Activated effector memory CD4-positive, alpha-beta T cell treated with anti-CD3 and anti-CD28 coated beads, Interleukin-2, amount 50 U/mL, for 16 hours (primary cell): ENCODE measurements at regions not wholly inside any gene's neighbourhood (a gene's known extent, or its start where the extent isn't known, plus 50 kb on each side); places are given as distances from the start of the nearest gene placed in this dataset.

Experiments used
- DNase-seq: peaks from one replicate; pipeline ENCODE4 v3.0.0-alpha.2; 2020

DNA sequence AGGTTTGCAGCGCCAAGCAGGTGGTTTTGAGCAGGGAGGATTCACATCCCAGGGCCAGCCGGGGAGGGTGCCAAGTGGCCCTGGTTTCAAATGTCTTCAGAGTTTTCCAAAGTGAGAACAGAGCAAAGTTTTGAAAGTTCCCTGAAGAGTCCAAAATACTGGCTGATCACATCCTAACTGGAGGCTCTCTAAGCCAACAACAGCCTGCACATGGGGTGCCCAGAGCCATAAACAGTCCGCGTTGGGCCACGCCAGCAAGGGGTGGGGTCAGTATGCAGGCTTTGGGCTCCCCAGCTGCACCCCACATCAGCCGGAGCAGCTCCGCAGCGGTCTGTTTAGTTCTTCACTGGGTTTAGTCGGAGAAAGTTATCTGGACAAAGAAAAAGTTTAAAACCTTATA is 150.9 kb downstream of the C16orf95 start:
- DNase-seq, result no peak

DNA sequence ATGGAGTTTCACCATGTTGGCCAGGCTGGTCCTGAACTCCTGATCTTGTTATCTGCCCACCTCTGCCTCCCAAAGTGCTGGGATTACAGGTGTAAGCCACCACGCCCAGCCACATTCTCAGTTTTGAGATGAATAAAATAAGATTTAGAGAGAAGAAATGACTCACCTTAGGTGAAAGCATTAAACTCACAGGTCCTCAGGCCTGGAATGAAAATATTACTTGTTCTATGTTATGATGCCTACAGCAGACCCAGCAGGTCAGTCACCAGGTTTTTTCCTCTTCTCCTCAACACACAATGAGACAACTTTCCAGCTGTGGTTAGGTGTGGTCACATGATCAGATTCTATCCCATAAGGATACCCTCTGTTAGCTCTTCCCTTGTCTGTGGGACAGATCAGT is 150.3 kb downstream of the C16orf95 start:
- no peak for DNase-seq

DNA sequence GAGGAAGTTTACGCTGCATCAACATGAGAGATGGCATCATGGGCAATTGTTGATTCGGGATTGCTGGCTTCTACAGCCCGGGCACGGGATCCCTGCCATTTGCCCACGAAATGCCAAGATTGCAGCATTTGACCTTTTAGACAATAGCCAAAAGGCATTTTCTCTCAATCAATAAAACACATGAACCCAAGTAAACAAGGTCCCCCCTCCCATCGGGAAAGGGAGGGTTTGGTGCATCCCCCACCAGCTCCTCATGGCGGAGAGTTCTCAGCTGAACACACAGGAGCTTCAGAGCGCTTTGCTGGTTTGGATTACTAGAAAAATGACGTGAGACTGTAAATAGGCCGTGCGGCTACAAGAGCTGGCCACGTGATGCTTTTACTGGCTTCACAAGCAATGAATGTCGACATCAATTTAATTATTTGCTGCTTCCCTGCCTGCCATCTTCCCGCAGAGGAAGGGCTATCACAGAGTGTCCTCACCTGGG is 147.6 kb downstream of the C16orf95 start:
- DNase-seq, result no peak

DNA sequence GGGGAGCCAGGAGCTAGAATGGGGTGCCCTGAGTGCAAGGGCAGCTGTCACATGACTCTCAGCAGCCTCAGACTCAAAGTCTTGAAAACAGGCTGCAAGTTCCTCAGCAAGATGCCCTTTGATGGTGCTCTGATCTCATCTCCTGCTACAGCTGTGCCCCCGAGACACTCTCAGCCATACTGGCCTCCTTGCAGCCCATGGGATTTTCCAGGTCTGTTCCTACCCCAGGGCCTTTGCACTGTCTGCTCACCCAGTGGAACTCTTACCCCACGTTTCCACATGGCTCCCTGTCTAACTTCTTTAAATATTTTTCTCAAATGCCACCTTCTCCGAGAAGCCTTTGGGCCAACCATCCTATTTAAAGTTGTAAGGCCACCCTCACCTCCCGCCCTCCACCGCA is 146.9 kb downstream of the C16orf95 start:
- no peak for DNase-seq

DNA sequence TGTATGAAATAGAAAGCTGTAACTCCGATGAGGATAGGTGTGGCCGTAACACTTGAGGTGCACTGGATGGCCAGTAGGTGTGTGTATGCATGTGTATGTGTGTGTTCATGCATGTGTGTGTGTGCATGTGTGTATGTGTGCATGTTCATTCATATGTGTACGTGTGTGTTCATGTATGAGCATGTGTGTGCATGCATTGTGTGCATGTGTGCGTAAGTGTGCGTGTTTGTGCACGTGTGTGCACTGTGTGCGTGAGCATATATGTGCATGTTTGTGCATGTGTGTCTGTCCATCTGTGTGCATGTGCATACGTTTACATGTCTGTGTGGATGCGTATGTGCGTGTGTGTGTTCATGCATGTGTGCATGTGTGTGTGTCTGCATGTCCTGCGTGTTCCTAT is 145.5 kb downstream of the C16orf95 start:
- no peak for DNase-seq

DNA sequence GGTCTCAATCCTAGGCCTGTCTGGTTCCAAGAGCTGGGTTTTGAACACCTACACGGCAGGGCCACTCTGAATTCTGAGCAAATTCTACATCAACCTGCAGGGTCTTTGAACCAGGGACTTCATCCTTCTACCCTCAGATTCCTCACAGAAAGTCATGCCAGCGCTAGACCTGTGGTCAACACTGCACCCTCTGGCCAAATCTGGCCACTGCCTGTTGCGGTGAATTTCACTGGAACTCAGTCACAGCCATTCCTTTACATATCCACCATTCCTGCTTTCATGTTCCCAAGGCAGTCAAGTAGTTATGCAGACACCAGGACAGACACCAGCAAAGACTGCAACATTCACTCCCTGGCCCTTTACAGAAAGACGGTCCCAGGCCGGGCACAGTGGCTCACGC is 144.6 kb downstream of the C16orf95 start:
- no peak for DNase-seq

DNA sequence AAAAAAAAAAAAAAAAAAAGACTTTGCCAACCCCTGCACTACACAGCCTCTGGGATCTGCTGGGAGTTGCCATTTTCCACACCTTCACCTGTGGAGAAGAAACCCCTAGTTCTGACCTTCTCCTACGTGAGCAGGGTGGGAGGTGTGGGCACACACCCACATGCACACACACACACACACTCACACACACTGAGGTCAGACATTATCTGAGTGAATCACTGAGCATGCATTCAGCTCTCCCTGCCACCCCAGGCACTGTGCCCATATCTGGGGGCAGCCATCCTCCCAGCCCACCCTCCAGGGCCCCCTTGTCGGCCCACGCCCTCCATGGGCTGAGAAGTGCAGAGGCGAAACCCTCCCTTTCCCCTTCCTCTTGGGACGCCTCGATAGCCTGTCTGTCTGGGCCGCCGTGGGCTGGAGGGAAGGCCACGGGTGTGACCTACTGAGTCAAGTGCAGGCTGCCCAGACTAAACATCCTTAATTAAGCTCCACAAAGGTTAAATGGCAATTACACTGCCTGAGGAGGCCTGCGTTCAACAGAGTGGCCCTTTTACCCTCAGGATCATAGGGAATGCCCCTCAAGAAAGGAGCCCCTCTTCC is 143.8 kb downstream of the C16orf95 start:
- DNase-seq, result no peak

GRCh38 chr16:87174061-87174460 is 143.1 kb downstream of the C16orf95 start:
- DNase-seq, result no peak

DNA sequence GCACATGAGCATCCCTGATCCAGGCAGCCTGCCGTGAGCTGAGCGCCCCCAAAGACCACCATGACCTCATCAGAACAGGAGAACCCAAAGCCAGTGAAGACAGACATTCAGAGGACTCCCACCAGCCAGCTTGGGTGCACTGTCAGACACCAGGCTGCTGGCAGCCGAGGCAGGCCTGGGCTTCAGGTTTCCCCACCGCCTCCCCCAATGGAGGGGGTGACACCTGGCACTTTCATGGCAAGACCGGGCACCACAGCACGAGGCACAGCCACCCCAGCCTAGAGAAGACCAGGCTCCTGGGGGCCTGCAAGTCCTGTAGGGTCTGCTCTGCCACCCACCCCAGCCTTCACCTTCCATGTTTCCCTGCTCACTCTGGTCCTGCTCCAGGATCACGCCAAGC is 140.5 kb downstream of the C16orf95 start:
- DNase-seq, result no peak

- DNase-seq, result no peak
Observed at GRCh38 chr16:87177673-87178072, 139.5 kb downstream of the C16orf95 start.

GRCh38 chr16:87178177-87178863 is 138.9 kb downstream of the C16orf95 start:
- no peak for DNase-seq

GRCh38 chr16:87178977-87179376 is 138.2 kb downstream of the C16orf95 start:
- DNase-seq, result no peak

GRCh38 chr16:87180069-87180468 is 137.1 kb downstream of the C16orf95 start:
- no peak for DNase-seq

GRCh38 chr16:87182759-87183158 is 134.4 kb downstream of the C16orf95 start:
- DNase-seq, result no peak

- no peak for DNase-seq
Observed at GRCh38 chr16:87183647-87184046, 133.5 kb downstream of the C16orf95 start.

DNA sequence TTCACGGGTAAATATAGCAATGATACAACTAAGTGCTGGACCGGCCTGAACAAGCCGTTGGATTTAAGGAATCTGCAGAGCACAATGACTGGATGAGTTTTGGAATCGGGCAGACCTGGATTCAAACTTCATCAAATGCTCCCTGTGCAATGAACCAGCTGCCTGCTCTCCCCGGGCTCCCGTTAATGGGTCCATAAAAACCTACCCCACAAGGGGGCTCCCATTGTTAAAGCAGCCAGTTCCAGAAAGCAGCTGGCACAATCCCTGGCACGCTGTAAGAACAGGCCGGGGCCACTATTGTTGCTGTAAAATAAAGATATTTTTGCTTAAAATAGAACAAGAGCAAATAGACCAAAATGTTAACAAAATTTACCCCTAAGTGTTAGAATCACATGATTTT is 131.9 kb downstream of the C16orf95 start:
- peak; percentile 17 for DNase-seq

- peak; percentile 47 for DNase-seq
Observed at GRCh38 chr16:87185983-87186382, 131.2 kb downstream of the C16orf95 start.

DNA sequence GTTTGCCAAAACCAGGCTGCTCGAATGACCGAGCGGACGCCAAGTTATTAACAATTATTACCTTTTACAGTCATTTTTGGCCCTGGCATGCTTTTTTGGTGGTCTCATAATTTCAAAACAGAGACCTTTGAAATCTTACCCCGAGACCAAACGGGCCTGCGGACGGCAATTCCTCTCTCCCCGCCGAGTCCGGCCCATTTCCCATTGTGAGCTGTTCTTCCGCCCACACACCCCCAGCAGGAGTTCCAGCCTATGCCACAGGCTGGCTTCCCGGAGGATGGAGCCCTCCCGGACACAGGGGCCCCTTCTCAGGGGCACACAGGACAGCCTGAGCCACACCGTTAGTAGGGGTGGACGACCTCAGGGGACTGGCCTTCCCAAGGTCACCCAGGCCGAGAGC is 130.7 kb downstream of the C16orf95 start:
- no peak for DNase-seq

GRCh38 chr16:87186876-87187533 is 130.2 kb downstream of the C16orf95 start:
- no peak for DNase-seq

DNA sequence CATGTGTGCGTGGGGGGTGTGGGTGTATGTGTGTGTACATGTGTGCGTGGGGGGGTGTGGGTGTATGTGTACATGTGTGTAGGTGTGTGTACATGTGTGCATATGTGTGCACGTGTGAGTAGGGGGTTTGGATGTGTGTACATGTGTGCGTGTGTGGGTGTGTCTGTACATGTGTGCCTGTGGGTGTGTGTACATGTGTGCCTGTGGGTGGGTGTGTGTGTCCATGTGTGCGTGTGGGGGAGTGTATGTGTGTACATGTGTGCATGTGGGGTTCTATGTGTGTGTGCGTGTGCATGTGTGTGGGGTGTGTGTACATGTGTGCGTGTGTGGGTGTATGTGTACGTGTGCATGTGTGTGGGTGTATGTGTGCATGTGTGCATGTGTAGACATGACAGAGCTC is 129.1 kb downstream of the C16orf95 start:
- DNase-seq, result no peak

DNA sequence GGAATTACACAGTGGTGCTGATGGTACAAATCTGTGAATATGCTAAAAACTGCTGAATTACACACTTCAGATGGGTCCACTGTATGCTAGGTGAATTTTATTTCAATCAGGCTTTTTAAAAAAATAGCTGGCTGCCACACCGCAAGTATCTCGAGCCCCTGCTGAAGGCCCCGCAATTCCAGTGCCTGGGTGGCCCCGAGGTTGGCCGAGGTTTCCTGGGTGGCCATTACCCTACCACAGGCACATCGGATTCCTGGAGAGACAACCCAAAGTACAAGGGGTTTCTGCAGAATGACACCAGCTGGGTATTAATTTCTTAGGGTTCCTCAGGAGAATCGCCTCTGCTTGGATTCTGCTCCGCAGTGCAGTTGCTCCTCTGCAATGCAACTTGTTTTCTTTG is 127.8 kb downstream of the C16orf95 start:
- DNase-seq, result no peak

GRCh38 chr16:87190288-87191230 is 126.6 kb downstream of the C16orf95 start:
- no peak for DNase-seq

- DNase-seq, result no peak
Observed at GRCh38 chr16:87192452-87193073, 124.6 kb downstream of the C16orf95 start.
